ENCODE measurements at regions not wholly inside any gene's neighbourhood (a gene's known extent, or its start where the extent isn't known, plus 50 kb on each side); places are given as distances from the start of the nearest gene placed in this dataset.
"Not testable (repeated sequence)": the region's sequence is repeated elsewhere in the genome, so short reads cannot be mapped to it uniquely, and the experiment has no call there.

DNA sequence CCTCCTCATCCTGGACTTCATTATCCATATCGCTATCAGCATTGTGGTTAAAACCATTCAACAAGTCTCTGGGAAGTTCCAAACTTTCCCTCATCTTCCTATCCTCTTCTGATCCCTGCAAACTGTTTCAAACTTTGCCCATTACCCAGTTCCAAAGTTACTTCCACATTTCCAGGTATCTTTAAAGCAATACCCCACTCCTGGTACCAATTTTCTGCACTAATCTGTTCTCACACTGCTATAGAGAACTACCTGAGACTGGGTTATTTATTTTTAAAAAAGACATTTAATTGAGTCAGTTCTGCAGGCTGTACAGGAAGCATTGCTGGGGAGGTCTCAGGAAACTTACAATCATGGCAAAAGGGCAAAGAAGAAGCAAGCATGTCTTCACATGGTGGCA, 147.3 kb downstream of the ARL4A start:
- DNase-seq, result no peak

DNA sequence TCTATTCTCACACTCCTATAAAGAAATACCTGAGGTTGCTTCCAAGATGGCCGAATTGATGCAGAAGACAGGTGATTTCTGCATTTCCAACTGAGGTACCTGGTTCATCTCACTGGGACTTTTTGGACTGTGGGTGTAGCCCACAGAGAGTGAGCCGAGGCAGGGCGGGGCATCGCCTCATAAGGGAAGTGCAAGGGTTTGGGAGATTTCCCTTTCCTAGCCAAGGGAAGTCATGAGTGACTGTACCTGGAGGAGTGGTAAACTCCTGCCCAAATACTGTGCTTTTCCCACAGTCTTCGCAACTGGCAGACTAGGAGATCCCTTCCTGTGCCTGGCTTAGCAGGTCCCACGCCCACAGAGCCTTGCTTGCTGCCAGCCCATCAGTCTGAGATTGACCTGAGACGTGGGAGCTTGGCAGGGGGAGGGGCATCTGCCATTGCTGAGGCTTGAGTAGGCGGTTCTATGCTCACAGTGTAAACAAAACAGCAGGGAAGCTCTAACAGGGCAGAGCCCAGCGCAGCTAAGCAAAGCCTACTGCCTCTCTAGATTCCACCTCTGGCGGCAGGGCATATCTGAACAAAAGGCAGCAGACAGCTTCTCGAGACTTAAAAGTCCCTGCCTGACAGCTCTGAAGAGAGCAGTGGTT, 152.2 kb downstream of the ARL4A start:
- no peak for DNase-seq

DNA sequence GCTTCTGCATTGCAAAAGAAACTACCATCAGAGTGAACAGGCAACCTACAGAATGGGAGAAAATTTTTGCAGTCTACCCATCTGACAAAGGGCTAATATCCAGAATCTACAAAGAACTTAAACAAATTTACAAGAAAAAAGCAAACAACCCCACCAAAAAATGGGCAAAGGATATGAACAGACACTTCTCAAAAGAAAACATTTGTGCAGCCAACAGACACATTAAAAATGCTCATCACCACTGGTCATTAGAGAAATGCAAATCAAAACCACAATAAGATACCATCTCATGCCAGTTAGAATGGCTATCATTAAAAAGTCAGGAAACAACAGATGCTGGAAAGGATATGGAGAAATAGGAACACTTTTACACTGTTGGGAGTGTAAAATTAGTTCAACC, 157.3 kb downstream of the ARL4A start:
- DNase-seq, result not testable (repeated sequence)

DNA sequence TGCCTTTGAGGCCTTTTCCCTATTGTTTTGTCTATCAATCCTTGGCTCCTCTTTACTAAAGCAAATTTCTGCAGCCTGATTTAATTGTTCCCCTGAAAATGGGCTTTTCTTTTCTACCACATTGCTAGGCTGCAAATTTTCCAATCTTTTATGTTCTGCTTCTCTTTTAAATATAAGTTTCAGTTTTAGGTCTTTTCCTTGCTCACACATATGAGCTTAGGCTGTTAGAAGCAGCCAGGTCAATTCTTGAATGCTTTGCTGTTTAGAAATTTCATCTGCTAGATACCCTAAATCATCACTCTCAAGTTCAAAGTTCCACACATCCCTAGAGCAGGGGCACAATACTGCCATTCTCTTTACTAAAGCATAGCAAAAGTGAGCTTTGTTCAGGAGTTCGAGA, 159.6 kb downstream of the ARL4A start:
- no peak for DNase-seq

DNA sequence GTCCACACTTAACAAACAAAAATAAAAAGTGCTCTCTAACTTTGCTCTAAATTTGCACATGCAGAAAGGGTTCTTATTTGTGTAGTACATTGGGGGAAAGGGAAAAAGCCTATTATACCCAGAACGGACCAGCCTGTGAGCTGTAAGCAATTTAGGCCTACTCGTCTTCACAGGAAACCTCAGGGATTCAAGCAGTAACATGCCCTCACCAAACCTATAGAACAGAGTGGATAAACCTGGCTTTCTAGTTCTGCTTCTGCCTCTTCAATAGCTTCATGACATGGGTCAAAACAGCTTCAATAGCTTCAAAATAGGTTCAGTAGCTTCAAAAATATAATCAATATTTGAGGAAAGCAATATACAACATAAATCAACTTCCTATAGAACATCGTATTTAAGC, 163.7 kb downstream of the ARL4A start:
- no peak for DNase-seq

DNA sequence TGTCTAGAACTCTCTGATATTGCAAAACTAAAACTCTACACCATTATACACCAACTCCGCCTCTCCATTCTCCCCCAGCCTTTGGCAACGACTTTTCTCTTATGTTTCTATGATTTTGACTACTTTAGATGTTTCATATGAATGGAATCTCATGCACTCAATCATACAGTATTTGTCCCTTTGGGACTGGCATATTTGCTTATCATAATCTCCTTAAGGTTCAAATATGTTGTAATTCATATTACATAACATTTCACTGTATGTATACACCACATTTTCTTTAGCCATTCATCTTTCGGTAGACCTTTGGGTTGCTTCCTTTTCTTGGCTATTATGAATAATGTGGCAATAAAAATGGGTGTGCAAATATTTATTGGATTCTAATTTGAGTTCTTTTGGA, 164.4 kb downstream of the ARL4A start:
- DNase-seq, result no peak

DNA sequence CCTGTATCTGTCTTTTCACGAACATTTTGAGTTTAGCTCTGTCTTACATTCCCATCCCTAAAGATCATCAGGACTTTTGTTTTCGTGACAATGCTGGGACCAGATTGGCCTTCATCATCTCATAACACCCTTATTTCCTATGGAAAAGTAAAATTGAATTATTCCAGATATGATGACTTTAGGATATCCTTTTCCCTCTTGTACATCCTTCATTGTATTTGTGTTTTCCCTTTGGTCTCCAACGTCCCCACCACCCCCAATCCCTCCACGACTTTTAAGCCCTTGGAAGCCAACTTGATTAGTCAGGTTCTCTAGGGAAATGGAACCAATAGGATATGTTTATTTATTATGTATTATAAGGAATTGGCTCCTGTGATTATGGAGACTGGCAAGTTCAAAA, 167.6 kb downstream of the ARL4A start:
- DNase-seq, result no peak

DNA sequence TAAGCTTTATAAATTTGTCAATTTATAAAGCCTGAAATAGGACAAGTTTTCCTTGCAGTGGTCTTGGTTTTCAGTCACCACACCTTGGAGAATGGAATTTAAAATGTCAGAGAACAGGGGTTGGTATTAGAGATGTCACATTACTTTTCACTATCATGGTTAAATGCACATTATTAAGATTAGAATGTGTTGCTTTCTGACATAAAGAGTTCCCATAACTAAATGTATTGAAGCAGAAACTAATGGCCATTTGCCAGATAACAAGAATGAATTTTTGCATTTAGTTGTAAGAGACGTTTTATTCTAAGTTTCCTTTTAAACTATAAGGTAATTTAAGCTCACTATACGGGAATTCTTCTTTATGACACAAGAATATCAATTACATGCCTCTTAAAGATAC, 172.3 kb downstream of the ARL4A start:
- DNase-seq, result no peak

DNA sequence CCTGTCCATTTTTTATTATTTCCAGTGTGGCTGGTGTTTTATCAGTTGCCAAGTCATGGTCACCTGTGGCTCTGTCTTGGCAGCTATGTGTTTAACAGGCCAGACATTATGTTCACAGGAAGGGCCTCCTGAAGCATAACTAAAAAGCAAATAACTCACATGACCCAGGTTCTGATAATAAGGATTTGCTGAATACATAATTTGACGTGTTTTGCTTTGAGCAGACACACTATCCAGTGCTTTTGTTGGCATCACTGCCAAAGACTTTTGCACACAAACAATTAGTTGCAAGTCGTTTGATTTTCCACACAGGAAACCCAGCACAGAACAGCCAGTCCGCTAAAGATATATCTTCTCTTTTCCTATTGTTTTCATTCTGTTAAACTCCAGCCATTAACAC, 173.6 kb downstream of the ARL4A start:
- no peak for DNase-seq

DNA sequence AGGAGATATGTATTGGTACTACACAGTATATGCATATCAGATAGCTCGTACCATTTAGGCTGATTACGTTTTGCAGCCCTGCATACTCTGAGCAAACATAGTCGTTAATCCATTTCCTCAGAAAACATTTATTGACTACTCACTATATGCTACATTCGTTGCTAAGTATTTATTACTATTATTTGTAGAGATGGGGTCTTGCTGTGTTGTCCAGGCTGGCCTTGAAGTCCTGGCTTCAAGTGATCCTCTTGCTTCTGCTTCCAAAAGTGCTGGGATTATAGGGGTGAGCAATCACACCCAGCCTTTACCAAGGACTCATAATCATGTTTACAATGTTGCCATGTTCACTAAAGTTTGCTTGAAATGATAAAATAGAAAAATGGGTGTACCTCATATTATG, 174.7 kb downstream of the ARL4A start:
- no peak for DNase-seq

DNA sequence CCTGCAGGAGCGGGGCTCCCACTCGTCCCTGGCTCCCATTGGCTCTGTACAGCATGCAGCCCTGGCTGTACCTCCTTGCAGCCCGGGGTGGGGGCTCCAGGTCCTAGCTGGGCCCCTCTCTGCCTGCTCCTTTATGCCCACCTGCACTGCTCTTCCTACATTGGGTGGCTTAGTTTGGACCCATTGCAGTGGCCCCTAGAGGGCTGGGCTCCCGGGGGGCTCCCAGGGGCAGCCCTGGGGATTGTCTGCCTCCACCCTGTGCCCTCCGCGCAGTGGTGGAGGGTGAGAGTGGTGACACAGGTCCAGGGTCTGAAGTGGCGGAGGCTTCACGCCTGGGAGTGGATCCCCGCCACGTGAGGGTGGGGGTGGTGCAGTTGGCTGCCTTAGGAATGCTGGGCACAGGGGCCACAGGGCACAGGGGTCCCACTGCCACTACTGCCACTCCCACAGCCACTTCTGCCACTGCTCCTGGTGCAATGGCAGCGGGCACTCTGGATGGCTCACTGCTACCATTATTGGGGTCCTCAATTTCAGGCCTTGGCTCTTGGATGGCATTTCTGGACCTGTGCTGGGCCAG, 177.1 kb downstream of the ARL4A start:
- DNase-seq, result no peak

DNA sequence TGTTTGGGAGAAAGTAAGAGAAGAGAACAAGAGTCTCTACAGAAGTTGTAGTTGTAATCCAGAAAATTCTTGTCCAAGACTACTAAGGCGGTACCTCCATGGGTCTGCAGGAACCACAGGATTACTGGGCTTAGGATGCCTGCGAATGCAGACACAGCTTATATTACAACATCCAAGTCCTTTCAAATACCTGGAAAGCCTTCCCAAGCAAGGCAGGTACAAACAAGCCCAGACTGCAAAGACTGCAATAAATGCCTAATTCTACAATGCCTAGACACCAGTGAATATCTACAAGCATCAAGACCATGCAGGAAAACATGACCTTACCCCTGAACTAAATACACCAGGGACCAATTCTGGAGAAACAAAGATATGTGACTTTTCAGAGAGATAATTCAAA, 178.2 kb downstream of the ARL4A start:
- DNase-seq, result no peak

DNA sequence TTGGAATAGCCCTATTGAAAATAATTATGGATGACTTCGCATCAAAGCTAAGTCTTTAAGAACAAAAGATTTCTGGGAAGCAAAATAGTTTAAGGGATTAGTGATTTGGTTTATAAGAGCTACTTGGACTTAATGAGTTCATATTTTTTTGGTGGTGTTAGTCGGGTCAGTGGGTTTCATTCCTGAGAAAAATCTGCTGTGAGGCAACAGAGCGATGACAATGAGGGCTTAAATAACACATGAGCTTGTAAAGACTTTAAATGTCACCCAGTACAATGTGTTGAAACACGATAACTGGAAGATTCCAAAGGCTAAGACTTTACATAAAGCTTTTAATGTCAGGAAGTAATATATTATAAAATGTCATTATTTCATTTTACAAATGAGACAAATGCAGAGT, 178.8 kb downstream of the ARL4A start:
- DNase-seq, result no peak

DNA sequence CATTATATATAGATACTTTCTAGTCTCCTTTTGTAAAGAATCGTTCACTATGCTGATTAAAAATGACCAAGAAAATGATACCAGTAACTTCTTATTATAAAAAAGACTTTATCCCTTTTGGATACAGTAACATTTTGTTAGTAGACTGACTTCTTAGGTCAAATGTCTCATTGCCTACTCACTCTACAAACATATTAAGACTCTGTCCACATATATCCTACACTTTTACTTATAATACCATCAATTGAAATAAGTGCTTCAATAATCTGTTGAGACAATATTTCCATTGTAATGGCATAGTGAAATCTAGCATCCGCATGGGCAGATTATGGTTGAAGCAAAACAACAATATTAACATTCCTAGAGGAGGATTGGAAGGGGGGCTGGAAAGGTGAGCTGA, 180.6 kb downstream of the ARL4A start:
- DNase-seq, result no peak

DNA sequence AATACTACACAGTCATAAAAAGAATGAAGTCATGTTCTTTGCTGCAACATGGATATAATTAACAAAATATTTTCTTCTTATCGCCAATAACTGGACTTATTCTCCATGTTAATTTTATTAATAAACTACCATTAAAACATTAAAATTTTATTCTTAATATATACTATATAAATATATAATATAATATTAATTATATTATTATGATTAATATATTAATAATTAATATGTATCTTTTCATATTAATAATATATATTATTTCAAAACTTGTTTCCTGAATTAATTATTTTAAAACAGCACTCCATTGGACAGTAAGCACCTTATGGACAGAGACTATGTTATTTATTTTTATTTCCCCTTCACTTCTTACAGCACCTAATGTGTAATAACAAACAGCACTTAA, 182.8 kb downstream of the ARL4A start:
- no peak for DNase-seq

DNA sequence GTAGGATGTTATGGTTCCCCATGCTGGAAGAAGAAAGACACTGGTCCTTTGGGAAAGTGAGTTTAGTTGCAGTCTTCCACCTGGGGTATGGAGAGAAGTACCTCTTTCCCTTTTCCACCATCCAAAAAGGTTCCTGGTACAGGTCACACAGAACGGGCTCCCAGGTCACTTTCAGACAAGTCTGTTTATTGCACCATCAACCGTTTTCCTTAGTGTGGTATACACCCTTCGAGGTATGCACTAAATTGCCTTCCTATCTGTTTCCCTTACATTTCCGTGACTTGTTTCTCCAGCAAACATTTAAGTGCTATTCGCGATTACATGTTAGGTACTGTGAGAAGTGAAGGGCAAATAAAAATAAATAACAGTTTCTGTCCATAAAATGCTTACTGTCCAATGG, 185.1 kb downstream of the ARL4A start:
- no peak for DNase-seq

DNA sequence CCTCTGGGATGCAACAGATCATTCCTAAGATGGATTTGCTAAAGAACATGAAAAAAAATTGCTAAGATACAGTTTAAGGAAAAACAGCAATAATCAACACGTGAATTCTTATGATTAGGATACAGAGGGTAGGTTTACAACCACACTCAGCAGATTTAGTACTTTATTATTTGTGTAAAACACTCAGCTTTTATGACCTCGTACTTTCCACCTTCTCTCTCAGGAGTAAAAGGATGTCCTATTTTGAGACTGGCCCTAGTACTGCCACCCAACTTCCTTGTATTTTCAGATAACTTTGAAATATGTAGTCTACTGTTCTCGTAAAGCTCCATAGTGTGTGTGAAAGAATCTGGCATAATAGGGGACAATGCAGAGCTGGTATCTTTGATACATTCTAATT, 186.1 kb downstream of the ARL4A start:
- no peak for DNase-seq

DNA sequence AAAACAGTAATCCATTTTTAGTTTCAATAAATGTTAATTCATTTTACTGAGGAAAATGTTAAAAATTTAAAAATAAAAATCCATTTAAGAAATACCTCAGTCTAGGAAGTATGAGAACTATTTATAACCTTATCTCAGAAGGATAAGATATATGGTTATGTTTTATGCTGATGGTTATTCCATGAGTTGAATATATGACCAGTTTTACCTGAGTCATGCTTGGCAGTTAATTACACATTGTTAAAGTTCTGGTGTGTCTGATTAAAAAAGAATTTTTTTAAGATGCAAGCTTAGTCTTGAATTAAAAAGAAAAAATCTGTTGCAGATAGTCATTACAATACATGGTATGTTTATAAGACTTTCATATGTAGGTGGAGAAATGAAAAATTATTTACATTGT, 191.7 kb downstream of the ARL4A start:
- no peak for DNase-seq

DNA sequence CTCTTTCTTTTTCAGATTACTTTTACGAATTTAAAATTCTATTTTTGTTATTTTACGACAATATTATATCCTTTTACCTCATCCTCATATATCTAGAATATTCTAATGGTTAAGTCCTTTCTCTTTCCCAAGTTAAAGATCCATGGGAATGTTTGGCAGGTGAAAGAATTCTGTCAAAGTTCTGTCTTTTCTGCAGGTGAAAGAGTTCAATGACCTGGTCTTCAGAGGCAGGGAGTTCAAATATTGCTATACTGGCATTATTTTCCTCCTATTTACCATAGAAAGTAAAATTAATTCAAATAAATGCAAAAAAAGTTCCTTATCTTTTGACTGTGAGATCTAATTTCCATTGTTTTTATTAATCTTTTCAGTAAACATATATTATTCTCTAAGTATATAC, 194.3 kb downstream of the ARL4A start:
- DNase-seq, result no peak

DNA sequence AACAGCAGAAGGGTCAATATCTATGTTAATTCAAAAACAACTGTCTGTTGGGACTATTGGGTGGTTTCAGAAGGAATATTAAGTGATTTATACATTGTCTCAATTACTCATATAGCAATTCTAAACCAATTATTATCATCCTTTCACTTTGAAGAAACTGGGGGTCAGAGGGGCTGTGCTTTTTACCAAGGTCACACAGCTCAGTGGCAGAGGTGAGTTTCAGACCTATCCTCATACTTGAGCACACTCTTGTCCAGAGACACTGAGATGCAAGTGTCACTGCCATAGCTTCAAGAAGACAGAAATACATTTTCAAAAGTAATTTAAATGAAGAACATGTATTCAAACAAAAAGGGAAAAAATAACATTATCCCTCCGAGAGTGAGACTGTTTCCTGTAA, 195.3 kb downstream of the ARL4A start:
- DNase-seq, result no peak

DNA sequence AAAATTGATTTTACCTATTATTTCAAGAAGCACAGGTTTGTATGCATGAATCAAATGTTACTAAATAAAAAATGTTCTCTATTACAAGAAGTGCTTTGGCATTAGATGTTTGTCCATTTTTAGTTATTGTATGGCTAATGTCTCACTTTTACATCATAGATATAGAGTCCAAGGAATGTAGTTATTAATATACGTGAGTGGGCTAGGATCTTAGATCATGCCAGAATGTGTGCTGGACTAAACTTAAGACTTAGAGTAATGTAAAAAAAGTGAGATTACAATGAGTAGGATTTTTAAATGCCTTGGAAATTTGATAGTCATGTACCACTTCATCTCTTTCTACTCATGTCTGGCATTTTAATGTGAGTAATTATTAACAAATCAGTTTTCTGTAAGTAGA, 196.6 kb downstream of the ARL4A start:
- no peak for DNase-seq

DNA sequence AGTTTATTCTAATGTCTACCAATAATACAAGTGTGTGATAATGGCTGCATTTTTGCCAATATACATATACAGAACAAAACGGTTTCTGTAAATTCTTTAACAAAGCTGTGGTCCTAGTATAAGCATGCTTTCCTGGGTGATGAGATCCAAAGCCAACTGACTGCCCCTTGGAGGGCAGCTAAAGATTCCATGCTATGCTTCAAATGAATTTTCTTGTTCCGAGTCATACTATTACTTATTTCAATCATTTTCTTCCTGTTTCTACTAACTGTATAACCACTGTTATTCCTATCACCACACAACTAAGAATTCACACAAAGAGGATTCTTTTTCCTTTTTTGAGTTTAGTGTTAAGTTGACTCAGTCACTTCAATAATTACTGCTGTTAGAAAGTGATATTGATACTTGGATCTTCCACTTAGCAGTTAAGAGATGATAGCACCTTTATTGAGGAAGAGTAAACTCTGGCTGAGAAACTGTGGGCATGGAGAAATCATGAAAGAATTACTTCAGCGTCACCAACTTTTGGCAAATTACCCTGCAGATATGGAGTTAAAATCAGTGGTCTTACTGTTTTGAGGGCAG, 197.5 kb downstream of the ARL4A start:
- no peak for DNase-seq

DNA sequence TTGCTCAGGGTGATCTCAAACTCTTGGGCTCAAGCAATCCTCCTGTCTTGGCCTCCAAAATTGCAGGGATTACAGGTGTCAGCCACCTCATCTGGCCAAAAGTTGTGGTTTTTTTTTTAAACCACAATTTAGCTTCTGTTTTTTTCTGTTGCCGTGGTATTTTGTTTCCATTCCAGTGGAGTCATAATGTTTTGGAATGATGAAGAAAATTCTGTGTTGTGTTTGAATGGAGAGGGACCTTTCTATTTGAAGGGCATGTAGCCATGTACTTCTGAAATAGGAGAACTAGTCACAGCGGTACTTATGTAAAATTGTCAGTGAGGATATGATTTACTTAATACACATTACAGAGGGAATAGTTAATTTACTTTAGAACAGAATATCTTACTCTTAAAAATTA, 201.3 kb downstream of the ARL4A start:
- DNase-seq, result no peak

DNA sequence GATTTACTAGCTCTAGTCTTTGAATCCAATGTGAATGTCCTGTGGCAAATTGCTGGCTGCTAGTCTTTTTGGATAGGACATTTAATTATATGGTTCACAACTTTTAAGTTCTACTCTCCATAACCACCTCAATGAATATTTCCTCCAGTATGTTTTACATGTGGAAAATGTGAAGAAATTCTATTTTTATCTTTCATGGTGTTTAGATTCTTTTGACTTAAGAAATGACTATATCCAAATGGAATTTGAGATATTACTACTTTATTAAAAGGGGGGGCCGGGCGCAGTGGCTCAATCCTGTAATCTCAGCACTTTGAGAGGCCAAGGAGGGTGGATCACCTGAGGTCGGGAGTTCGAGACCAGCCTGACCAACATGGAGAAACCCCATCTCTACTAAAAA, 202.0 kb downstream of the ARL4A start:
- no peak for DNase-seq

DNA sequence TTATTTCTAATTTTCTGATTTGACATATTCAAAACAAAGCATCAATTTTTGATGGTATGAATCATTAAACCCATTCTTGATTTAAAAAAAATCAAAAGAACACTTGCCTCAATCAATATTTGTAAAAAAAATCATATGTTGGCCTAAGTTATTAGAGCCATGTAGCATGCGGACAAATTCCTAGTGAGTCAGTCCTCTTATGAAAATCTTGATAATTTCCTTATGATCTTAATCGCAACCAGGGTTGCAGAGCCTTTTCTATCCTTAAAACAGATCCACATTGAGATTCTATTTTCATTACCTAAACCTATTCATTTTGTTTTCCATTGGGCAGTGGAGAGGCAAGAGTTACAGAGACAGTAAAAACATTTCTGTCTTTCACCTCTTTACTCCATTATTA, 203.2 kb downstream of the ARL4A start:
- DNase-seq, result no peak
